ENCODE measurements at regions not wholly inside any gene's neighbourhood (a gene's known extent, or its start where the extent isn't known, plus 50 kb on each side); places are given as distances from the start of the nearest gene placed in this dataset.
"Not testable (repeated sequence)": the region's sequence is repeated elsewhere in the genome, so short reads cannot be mapped to it uniquely, and the experiment has no call there.

DNA sequence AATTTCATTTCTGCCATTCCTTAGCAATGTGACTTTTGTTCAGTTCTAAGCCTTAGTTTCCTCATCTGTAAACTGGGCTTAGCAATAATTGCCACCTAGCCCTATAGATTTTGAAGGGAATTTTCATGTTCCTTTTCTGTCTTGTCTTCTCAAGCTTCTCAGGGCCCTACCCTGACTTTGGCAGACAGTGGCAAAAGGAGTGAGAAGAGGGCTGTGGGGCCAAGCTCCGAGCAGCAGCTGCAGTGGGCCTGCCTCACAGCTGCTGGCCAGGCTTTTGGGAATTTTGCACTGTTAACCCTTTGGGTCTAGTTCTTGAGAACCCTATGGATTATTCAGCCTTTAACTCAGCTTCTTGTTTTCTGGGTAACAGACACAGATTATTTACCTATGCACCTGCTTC, 67.6 kb upstream of the IGSF1 start:
- no peak for DNase-seq (ENCODE audit: low read depth in 3 of 3, low spot score in 2 of 3)

DNA sequence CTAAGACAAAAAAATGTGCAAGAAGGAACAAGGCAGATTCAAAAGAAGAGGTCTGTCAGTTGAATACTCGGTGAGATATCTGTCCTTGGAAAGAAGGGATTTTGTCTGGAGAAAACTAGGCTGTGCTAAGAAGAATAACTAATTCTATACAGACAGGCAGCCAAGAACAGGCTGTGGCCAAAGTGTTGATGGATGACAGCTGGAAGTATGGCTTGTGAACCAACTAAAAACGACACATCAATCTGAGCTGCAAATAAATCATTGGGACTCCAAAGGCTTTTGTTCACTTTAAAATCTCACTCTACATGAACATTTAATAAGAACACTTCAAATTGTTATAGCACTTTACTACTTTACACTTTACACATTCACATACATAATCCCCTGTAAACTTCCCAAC, 70.5 kb upstream of the IGSF1 start:
- peak in 1 of 3 donors; percentile 10 for DNase-seq (ENCODE audit: low read depth in 3 of 3, low spot score in 2 of 3)

DNA sequence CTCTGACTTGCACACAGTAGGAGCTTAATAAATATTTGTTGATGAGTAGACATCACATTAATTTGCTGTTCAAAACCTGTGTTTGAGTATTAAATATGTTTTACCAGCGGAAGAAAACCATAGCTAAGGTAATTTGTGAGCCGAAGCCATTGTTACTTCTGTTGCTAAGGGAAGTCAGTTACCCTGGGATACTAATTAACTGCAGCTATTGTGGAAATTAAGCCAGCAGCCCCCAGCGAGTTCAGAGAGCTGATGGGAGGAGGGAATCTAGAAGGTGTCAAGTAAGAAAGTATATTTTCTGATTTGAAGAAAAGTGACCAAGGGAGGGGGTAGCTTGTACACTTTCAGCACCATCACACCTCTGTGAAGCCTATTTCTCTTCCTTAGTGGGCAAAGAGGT, 76.7 kb upstream of the IGSF1 start:
- no peak for DNase-seq (ENCODE audit: low read depth in 3 of 3, low spot score in 2 of 3)

DNA sequence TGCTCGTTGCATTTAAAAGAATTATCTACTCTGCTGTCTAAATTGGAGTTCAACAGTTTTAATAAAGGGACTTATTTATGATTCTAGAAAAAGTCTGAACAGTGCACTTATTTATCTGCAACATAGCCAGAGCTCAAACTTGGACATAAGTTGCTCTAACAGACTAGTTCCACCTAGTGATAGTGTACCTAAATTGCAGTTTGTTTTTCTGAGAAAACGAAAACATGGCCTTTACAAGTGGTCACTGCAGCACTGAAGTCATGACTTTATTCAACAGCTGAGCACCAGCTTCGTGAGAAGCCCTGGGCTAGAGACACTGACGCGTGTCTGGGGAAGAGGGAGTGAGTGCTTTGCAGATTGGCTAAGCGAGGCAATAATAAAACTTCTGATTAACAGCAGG, 77.3 kb upstream of the IGSF1 start:
- DNase-seq (ENCODE audit: low read depth in 3 of 3, low spot score in 2 of 3), result peak in 1 of 3 donors; percentile 19

DNA sequence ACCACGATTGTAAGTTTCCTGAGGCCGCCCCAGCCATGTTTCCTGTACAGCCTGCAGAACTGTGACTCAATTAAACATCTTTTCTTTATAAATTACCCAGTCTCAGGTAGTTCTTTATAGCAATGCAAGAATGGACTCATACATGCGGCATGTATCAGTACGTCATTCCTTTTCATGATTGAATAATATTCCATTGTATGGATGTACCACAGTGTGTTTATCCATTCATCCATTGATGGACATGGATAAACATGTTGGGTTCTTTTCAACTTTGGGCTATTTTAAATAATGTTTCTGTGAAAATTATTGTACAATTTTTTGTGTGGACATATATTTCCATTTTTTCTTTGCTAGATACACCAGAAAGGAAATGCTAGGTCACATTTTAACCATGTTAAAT, 99.2 kb upstream of the IGSF1 start:
- DNase-seq (ENCODE audit: low read depth in 3 of 3, low spot score in 2 of 3), result no peak

DNA sequence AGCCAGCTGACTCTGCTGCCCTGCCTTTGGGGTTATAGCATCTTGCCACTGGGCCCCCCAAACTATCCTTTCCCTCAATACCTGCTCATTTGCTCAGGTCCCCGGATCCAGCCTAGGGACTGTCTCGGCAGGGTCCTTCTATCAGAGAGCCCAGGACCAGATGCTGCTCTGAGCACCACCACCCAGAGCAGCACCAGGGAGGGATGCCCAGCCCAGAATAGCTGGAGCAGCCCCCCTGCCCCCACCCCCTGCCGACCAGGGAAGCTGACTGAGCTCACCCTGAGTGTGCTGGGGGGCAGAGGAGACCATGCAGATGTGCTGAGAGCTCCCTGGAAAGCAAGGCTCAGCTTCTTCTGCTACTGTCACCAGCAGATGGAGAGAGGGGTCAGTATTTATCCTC, 103.6 kb upstream of the IGSF1 start:
- DNase-seq (ENCODE audit: low read depth in 3 of 3, low spot score in 2 of 3), result no peak

DNA sequence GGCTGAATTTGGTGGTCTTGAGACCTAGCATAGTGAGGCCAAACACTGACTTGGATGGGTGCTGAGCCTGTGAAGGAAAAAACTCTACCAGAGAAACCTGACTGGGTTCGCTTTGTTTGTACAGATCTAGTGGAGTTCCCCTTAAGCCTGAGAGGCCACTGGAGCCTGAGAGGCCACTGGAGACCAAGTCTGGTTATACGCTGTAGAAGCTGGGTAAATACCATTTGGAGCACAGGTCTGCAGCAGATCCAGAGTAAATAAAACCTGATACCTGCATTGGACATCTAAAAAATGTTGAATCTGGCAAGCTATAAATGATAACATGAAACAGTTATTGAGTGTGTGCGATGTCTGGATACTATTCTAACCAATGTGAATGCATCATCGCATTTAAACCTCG, 104.3 kb upstream of the IGSF1 start:
- DNase-seq (ENCODE audit: low read depth in 3 of 3, low spot score in 2 of 3), result no peak

DNA sequence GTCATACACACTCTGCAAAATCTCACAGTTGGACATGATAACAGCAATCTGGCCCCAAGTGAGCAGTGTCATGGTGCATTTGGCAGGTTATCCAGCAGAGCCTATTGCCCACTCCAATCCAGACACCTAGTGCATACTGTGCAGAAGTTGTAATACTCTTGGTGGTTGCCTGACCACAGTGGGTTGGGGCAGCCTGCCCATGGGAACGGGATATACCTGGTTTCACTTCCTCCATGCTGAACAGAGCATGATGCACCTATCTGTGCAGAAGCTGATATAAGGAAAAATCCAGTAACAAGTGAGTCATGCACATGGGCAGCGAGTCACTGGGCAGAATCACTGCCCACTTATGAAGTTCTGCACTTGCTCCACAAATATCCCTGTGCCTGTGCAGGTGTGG, 105.3 kb upstream of the IGSF1 start:
- no peak for DNase-seq (ENCODE audit: low read depth in 3 of 3, low spot score in 2 of 3)

DNA sequence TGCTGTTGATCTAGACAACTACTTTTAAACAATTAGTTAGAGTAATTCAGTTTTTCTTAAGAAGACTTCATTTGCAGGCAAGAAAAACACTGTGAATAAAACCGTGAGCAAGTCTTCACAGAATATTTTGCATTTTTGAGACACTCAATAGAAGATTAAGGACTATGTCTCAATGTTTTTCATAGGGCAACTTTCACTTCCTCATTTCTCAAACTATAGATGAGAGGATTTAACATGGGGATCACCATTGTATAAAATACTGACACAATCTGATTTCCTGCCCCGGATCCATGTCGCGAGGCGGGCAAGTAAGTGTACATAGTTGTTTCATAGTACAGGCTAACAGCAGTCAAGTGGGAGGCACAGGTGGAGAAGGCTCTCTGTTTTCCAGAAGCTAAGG, 108.8 kb upstream of the IGSF1 start:
- DNase-seq (ENCODE audit: low read depth in 3 of 3, low spot score in 2 of 3), result no peak

DNA sequence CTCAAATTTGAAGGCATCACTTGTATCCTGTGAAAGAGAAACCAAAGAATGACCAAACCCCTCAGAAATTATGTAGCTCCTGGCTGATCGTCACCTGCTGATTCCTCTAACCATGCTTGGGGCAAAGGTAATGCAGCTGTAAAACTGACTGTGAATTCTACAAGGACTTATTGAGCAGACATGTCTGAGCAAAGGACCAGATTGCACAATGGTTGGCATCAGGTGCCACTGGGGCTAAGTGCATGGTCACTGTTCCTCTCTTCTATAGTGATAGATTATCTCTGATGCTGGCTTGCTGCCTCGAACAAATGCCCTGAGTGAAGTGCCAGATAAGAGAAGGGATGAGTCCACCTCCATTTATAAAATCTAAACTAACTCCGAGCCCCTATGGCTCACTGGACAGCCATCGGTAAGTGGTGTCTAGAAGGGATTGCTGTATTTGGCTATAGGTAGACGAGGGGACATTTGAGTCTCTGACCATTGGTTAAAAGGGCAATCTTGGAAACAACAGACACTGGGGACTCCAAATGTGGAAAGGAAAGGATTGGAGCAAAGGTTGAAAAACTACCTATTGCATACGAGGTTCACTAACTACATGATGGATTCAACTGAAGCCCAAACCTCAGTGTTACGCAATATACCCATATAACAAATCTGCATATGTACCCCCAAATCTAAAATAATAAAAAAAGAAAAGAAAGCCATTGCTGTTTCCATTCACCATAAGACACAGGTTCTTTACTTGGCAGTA, 110.7 kb upstream of the IGSF1 start:
- DNase-seq (ENCODE audit: low read depth in 3 of 3, low spot score in 2 of 3), result no peak

DNA sequence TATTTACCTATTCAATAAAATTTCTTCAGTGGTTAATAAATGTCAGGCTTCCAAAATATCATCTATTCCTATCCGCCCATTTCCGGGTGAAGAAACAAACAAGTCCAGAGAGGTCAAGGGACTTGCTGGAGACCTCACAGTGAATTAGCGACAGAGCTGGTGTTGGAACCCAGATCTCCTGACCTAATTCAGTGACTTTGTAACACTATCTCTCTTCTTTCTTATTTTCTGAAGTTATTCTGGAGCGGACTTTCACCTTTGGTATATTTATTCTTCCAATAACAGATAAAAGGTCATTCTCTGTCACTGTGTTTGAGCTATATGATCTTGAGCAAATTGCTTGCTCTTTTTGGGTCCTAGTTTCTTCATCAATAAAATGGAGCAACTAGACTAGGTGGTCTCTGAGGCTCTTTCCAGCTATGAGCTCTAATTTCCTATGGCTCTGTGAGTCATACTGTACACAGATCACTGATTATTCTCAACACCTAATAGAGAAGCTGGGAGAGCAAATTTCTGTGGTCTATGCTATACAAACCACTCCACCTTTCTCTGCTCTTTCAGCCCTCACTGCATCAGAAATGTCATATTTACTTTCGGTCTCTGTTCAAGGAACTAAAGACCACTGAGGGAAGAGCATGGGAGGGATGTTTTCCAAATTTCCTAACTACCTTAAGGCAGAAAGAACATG, 113.2 kb upstream of the IGSF1 start:
- DNase-seq (ENCODE audit: low read depth in 3 of 3, low spot score in 2 of 3), result no peak

DNA sequence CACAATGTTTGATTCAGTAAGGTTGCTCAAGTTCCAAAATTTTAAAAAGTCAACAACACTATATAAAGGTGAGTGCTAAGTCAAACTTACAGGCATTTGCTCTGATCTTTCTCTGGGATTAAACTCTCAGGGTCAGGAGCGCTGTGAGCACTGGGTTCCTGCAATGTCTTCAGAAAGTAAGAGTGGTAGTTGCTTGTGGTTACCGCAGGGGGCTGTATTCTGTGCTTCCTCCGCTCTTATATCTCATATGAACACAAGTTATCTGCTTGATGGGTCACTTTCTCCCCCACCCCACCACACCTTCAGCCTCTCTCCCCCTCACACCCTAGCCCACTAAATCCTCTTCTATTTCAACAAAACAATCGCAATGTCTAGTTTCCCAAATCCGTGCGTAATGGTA, 116.4 kb upstream of the IGSF1 start:
- no peak for DNase-seq (ENCODE audit: low read depth in 3 of 3, low spot score in 2 of 3)

DNA sequence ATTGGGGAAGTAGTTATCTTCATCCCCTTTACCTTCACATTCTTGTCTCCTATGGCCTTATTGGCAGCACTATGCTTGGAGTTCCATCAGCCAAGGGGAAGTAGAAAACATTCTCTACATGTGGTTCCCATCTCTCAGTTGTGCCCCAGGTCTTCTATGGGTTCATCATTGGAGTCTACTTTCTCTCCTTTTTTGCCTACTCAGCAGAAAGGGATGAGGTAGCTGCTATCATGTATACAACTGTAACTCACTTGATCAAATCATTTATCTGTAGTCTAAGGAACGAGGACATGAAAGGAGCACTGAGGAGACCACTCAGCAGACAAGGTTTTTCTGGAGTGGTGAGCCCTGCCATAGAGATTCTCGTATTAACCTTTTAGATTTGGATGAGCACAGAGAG, 119.0 kb upstream of the OR13H1 start:
- no peak for DNase-seq (ENCODE audit: low read depth in 3 of 3, low spot score in 2 of 3)

DNA sequence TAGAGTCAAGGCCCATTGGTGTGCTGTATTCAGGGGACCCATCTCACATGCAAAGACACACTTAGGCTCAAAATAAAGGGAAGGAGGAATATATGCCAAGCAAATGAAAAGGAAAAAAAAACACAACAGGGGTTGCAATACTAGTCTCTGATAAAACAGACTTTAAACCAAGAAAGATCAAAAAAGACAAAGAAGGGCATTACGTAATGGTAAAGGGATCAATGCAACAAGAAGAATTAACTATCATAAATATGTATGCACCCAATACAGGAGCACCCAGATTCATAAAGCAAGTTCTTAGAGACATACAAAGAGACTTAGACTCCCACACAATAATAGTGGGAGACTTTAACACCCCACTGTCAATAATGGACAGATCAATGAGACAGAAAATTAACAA, 113.4 kb upstream of the OR13H1 start:
- not testable (repeated sequence) for DNase-seq (ENCODE audit: low read depth in 3 of 3, low spot score in 2 of 3)

DNA sequence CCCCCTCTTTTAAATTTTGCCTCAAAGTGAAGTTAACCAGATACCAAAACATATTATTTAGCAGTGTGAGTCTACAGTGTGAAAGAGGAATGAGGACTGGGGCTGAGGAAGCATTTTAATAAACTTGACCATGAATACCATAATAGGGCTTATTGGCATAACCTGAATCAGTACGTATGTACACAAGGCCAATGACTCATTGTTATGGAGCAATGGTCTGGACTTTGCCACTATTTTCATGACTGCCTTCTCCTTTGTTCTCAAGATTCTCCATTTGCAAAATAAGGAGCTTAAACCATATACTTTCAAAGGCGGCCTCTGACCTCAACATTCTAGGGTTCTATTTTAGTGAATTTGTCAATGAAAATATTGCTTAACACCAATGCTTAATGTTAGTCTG, 102.8 kb upstream of the OR13H1 start:
- DNase-seq (ENCODE audit: low read depth in 3 of 3, low spot score in 2 of 3), result no peak

DNA sequence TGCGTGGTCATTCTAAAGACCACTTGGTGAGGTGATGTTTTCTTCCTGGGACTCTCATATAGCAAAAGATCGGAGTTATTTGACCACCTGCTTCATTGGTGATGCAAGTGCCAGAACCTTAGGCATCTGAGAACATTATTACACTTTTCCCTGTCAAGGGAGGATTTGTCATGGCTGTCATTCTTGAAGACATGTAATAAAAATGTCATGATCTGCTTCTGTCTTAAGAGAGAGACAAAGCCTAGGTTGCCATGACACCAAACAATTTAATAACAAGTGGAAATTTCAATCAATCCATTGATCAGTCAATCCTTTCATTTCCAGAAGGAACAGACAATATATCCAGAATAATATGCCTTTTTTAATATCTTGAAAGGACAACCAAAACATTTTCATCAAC, 97.9 kb upstream of the OR13H1 start:
- DNase-seq (ENCODE audit: low read depth in 3 of 3, low spot score in 2 of 3), result no peak

DNA sequence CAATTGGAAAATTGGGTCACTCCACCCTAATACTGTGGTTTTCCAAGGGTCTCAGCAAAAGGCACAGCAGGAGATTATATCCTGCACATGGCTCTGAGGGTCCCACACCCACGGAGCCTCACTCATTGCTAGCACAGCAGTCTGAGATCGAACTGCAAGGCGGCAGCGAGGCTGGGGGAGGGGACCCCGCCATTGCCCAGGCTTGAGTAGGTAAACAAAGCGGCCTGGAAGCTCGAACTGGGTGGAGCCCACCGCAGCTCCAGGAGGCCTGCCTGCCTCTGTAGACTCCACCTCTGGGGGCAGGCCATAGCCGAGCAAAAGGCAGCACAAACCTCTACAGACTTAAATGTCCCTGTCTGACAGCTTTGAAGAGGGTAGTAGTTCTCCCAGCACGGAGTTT, 82.0 kb upstream of the OR13H1 start:
- DNase-seq (ENCODE audit: low read depth in 3 of 3, low spot score in 2 of 3), result not testable (repeated sequence)

DNA sequence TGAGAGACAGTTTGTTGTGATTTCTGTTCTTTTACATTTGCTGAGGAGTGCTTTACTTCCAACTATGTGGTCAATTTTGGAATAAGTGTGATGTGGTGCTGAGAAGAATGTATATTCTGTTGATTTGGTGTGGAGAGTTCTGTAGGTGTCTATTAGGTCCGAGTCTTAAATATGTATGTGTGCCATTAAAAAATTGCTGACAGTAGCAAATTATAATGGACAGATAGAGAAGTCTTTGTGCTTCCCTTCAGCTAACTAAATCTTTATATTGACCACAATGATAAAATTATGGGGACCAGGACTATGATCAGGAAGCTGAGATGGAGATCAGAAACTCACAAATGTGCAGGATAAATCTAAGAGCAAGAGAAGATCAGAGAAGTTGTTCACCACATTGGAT, 70.1 kb upstream of the OR13H1 start:
- not testable (repeated sequence) for DNase-seq (ENCODE audit: low read depth in 3 of 3, low spot score in 2 of 3)

DNA sequence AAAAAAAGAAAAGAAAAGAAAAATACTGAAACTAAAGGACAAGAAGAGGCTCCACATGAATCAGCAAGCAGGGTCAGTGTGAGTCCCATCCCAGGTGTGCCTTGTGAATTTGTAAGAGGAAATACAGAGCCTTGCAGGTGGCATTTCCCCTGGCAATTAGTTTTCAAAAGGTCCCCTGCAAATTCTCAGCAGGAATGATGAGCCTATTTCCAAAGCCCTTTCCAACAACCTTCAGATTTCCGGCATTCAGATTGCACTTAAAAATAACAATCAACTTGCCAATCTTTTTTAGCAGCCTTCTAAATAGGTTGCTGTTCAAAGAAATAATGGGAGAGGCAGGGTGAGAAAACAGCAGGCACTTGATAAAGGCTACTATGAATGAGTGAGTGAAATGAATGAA, 66.4 kb upstream of the OR13H1 start:
- DNase-seq (ENCODE audit: low read depth in 3 of 3, low spot score in 2 of 3), result no peak

All from right renal cortex interstitium (tissue), 3 donors.